ENCODE measurements at regions not wholly inside any gene's neighbourhood (a gene's known extent, or its start where the extent isn't known, plus 50 kb on each side); places are given as distances from the start of the nearest gene placed in this dataset.

GRCh38 chr3:117254985-117255384 lies 545.4 kb downstream of the TUSC7 start:
- TF ChIP-seq CTCF (conservative IDR thresholded peaks at IDR 0.05): no peak
- TF ChIP-seq EZH2 (IDR thresholded peaks at IDR 0.05; ENCODE audit: low read depth): no peak

Measured in PC-9 (cell line).